HG03045 (cell line): ENCODE measurements at regions not wholly inside any gene's neighbourhood (a gene's known extent, or its start where the extent isn't known, plus 50 kb on each side); places are given as distances from the start of the nearest gene placed in this dataset.
"Not testable (repeated sequence)": the region's sequence is repeated elsewhere in the genome, so short reads cannot be mapped to it uniquely, and the experiment has no call there.

Experiments
- ATAC-seq: cut with Tn5 transposase; IDR thresholded peaks from one replicate; pipeline ENCODE4 v1.9.1; 2021; ENCODE audit warnings: mild to moderate bottlenecking, moderate library complexity; ENCODE audit not compliant: unreplicated experiment

- ATAC-seq: no peak
Observed at GRCh38 chr2:75390169-75390568, 170.6 kb downstream of the EVA1A start.

- no peak for ATAC-seq
Observed at GRCh38 chr2:75389271-75389670, 171.5 kb downstream of the EVA1A start.

DNA sequence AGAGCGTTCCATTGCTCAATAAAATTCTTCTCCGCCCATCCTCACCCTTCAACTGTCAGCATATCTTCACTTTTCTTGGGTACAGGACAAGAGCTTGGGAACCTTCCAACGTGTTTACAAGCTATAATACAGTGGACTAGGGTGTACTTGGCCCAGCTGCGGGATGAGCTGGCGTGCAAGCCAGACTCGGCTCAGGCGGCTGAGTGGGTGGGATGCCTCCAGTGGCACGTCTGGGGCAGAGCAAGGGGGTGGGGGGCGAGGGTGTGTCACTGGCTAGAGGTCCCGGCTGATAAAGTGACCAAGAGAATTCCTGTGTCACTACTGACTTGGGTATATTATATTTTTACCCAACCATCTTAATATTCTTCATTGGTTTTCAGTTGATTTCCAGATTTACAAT is 179.7 kb downstream of the EVA1A start:
- ATAC-seq: no peak

- no peak for ATAC-seq
Observed at GRCh38 chr2:75379476-75380210, 180.3 kb upstream of the TACR1 start.

DNA sequence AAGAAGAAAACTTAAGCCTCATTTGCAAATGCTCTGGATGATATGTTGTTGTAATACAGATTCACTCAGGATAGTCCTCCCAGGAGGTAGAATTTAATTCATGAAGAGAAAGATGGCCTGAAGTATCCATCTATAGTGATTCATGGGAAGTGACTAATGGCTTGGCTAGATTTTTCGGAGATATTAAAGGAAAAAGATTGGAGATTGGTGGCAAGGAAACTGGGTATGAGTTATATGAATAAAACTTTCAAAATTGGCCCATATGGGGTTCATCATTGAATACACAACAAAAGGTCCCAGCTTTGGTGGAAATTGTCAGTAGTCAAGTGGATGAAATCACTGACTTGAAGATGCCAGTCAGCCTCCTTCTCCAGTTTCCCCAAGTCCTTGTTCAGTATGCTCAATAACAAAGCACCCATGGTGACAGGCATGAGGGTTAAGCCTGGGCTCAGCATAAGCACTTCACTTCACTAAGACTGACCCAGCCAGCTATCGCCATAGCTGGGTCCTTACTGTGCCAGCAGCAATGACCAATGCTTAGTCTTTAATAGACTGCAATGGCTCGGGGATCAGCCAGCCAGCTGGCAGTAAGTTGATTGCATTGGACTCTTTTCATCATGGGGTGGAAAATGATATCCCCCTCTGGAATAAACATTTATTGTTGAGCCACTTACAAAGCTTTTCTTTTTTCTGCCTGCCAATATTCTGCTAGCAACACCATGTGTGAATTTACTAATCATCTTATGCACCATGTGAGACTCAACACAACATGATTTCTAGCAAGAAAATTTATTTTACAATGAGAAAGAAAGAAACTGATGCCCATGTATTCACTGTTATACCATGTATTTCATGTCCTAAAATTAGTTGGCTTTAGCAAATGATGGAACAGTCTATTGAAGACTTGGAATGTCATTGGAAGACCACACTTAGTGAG is 176.6 kb upstream of the TACR1 start:
- no peak for ATAC-seq

DNA sequence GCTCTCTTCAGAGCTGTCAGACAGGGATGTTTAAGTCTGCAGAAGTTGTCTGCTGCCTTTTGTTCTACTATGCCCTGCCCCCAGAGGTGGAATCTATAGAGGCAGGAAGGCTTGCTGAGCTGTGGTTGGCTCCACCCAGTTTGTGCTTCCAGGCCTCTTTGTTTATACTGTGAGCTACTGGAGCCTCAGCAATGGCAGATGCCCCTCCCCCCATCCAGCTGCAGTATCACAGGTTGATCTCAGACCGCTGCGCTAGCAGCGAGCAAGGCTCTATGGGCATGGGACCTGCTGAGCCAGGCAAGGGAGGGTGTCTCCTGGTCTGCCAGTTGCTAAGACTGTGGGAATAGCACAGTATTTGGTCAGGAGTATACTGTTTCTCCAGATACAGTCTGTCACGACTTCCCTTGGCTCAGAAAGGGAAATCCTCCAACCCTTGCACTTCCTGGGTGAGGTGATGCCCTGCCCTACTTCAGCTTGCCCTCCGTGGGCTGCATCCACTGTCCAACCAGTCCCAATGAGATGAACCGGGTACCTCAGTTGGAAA is 175.2 kb upstream of the TACR1 start:
- not testable (repeated sequence) for ATAC-seq

GRCh38 chr2:75367401-75367800 is 168.1 kb upstream of the TACR1 start:
- no peak for ATAC-seq

DNA sequence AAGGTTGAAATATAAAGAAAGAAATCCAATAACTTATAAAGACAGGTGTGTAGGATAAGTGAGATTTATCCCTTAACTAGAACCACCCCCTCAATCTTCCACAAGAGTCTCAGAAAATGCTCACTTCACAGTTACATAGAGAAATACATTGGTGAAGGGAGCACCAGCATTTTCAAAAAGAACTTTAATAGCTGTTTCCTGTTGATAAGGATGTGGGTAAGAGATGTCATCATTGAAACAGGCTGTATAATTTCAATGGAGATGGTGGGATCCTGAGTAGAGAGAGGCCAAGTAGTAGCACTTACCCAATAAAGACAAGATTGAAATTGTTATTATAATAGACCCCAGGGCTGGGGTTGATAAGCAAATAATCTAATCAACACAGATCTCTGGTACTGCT is 162.2 kb upstream of the TACR1 start:
- ATAC-seq: no peak

- ATAC-seq: no peak
Observed at GRCh38 chr2:75360945-75361344, 161.6 kb upstream of the TACR1 start.

GRCh38 chr2:75356865-75357264 is 157.5 kb upstream of the TACR1 start:
- no peak for ATAC-seq

DNA sequence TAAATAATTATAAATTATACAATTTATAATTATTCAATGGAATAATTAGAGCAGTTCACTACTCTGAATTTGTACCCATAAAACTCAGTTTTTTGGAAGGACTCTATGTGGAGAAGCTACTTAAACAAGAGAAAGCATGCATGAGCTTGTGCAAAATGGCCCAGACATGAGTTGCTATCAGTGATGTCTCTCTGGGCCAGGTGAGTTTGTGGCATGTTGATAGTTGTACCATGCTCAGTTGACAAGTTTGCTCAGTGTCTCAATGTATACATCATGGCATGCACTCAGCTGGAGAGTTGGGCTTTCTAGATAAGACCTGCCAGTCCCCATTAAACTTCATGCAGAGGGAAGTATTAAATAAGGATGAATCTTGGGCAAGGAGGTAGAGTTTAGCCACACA is 153.8 kb upstream of the TACR1 start:
- ATAC-seq: no peak

DNA sequence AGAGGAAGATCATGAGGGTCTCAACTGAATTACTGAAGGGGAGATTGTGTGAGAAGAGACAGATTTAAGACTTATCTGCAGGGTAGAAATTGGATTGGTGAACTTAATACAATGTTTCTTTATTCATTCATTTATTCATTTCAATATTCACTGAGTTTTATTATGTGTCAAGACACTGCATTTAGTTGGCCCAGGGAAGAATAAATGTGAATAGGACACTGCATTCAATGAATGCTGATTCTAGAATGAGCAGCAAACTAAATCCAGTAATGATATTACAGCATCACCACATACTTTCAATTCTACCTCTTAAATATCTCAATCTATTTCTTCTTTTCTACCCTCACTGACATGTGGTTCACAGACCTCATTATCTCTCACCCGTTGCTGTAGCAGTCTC is 149.0 kb upstream of the TACR1 start:
- ATAC-seq: no peak

DNA sequence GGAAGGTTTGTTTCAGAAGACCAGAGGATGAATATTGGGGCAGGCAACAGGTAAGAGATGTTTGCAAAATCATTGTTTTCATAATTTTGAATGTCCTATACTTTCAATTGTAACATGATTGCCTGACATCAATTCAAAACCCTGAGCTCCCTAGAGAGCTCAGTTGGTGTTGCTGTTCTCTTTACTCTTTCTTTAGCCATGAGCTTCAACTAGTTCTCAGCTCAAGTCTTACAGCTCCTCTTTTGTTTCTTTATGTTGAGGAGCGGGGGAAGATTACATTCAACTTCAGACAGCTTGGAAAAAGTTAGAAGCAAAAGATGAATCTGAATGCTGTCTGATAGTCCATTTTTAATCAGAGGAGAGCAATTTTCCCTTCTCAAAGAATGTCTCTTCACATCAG is 144.8 kb upstream of the TACR1 start:
- no peak for ATAC-seq

GRCh38 chr2:75342504-75343175 is 143.3 kb upstream of the TACR1 start:
- ATAC-seq: no peak

DNA sequence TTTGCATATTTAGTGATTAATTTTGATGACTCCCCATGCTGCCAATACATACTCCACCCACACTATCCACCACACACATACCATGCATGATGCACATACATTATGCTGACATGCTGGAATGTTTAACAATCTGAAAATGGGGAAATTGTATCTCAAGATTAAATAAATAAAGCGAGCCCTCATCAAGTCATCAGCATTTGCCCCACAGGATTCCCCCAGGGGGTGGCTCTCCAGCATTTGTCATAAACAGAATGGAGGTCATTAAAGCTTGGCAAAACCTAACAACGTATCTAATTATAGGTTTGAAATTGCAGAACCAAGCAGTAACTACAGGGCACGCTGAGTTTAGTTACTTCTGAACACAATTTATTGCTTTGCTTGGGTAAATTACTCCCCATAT is 141.2 kb upstream of the TACR1 start:
- ATAC-seq: no peak

- ATAC-seq: no peak
Observed at GRCh38 chr2:75338461-75338860, 139.1 kb upstream of the TACR1 start.

DNA sequence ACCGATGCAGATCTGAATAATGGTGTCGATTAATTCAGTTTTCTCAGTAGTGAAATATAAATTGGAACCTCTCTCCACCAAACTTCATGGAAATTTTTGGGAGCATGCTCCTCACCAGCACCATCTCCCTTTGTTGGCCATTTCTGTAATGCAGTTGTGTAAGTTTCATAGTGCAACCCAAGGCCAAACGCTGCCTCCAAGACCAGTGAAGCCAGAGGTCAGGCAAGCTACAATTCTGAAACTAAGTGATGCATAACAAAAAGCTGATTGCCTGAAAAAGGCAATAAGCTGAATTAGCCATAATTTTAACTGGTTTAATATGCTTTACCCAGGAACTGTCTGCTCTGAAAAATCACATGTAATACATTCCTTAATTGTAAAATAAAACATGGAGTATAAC is 138.3 kb upstream of the TACR1 start:
- ATAC-seq: no peak

DNA sequence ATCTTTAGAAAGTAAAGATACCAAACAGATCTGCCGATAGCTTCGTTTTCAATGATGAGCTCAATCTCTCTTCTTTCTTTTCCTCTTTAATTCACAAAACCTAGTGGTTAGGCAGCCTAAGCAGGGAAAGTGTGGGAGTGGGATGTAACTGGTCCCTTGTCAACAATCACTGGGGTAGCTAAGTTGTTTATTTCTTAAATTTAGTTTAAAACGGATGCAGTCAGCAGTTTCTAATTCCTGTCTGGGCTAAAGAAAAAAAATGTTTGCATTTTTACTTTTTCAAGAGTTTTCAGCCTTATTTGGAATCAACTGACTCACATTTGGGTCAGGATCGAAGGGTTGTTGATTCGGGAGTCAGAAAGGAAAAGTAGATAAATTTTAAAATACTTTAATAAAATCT is 137.7 kb upstream of the TACR1 start:
- no peak for ATAC-seq

GRCh38 chr2:75336451-75336850 is 137.1 kb upstream of the TACR1 start:
- ATAC-seq: no peak

- ATAC-seq: no peak
Observed at GRCh38 chr2:75334076-75334475, 134.8 kb upstream of the TACR1 start.

GRCh38 chr2:75333646-75334045 is 134.3 kb upstream of the TACR1 start:
- no peak for ATAC-seq
